H1 (cell line): ENCODE measurements at regions not wholly inside any gene's neighbourhood (a gene's known extent, or its start where the extent isn't known, plus 50 kb on each side); places are given as distances from the start of the nearest gene placed in this dataset.
A peak's percentile ranks its signal among the peaks of the same experiment; 100 is the strongest.

Experiments used
- CTCF ChIA-PET: fragments of 300-600 bp; sonication (Branson Sonifier 250); formaldehyde crosslinking; loops from one replicate; lab custom pipeline; 2021; ENCODE audit not compliant: partially characterized antibody; lab: Charles Lee
- POLR2A ChIA-PET: fragments of 300-600 bp; sonication (Branson Sonifier 250); formaldehyde crosslinking; loops from one replicate; lab custom pipeline; 2021; ENCODE audit warnings: inconsistent platforms; ENCODE audit not compliant: partially characterized antibody; lab: Charles Lee
- DNase-seq, 2 experiments: peaks; one replicate each; pipeline versions ENCODE4 v3.0.0 to v3.0.0-alpha.2; 2010 to 2022; ENCODE audit warnings: low spot score in 2 of 2, low read depth in 1 of 2, mixed read lengths in 1 of 2
- FAIRE-seq: peaks from 2 replicates; lab custom pipeline; 2011; peaks lifted over from hg19 to GRCh38; lab: Jason Lieb, UNC
- H2AFZ ChIP-seq: 2 replicates; pipeline ENCODE4 v1.8.1; 2012; ENCODE audit warnings: low read length, inconsistent platforms
- H2AK5ac ChIP-seq: 2 replicates; pipeline ENCODE4 v1.6.1; 2013; ENCODE audit warnings: low read depth, low read length
- H2BK120ac ChIP-seq: replicated peaks from 2 replicates; pipeline ENCODE3; 2013; ENCODE audit warnings: low read depth, low read length, inconsistent platforms
- H2BK12ac ChIP-seq: 2 replicates; pipeline ENCODE4 v1.6.1; 2013; ENCODE audit warnings: low read depth, low read length
- H2BK15ac ChIP-seq: 2 replicates; pipeline ENCODE4 v1.6.1; 2013; ENCODE audit warnings: low read length
- H2BK20ac ChIP-seq: 2 replicates; pipeline ENCODE4 v1.6.1; 2013; ENCODE audit warnings: low read length
- H2BK5ac ChIP-seq: 2 replicates; pipeline ENCODE4 v1.6.1; 2013; ENCODE audit warnings: low read depth, low read length
- H3K14ac ChIP-seq: 2 replicates; pipeline ENCODE4 v1.6.1; 2013; ENCODE audit warnings: inconsistent platforms; ENCODE audit not compliant: insufficient read length
- H3K18ac ChIP-seq: 2 replicates; pipeline ENCODE4 v1.6.1; 2013; ENCODE audit warnings: low read length; ENCODE audit errors: extremely low read depth
- H3K23ac ChIP-seq: 2 replicates; pipeline ENCODE4 v1.6.1; 2013; ENCODE audit warnings: inconsistent platforms; ENCODE audit not compliant: insufficient read length
- H3K23me2 ChIP-seq: 2 replicates; pipeline ENCODE4 v1.6.1; 2013; ENCODE audit warnings: low read depth, low read length
- H3K27ac ChIP-seq: 2 replicates; pipeline ENCODE4 v1.6.1; 2011; ENCODE audit warnings: low read depth, low read length, inconsistent platforms
- H3K27me3 ChIP-seq, 4 experiments: replicated peaks in 1 of 4; 1 replicate in 1 of 4; 2 replicates in 3 of 4; pipeline versions ENCODE4 v1.6.1 to v1.8.1; 2011 to 2013; ENCODE audit warnings: low read length in 3 of 4, mild to moderate bottlenecking in 3 of 4, inconsistent platforms in 2 of 4, mixed read lengths in 2 of 4, moderate library complexity in 1 of 4; ENCODE audit not compliant: control insufficient read depth in 3 of 4, insufficient read depth in 3 of 4; ENCODE audit errors: extremely low read depth in 1 of 4
- H3K36me3 ChIP-seq, 4 experiments: 2 replicates each; pipeline versions ENCODE4 v1.6.1 to v1.8.1; 2011 to 2013; ENCODE audit warnings: mild to moderate bottlenecking in 4 of 4, low read length in 3 of 4, moderate library complexity in 2 of 4, control low read depth in 1 of 4, inconsistent platforms in 1 of 4; ENCODE audit not compliant: insufficient read depth in 4 of 4, control insufficient read depth in 2 of 4
- H3K4ac ChIP-seq: replicated peaks from 2 replicates; pipeline ENCODE3; 2013; ENCODE audit warnings: low read length, low read depth, mixed read lengths, inconsistent platforms; ENCODE audit not compliant: insufficient read length
- H3K4me1 ChIP-seq, 4 experiments: replicated peaks in 1 of 4; 1 replicate in 1 of 4; 2 replicates in 3 of 4; pipeline versions ENCODE4 v1.6.1 to v1.8.1; 2011 to 2013; ENCODE audit warnings: low read length in 3 of 4, inconsistent platforms in 2 of 4, mixed read lengths in 1 of 4; ENCODE audit not compliant: insufficient read depth in 4 of 4, control insufficient read depth in 3 of 4
- H3K4me2 ChIP-seq, 2 experiments: 2 replicates each; pipeline versions ENCODE4 v1.6.1 to v1.8.1; 2011 to 2013; ENCODE audit warnings: low read depth in 2 of 2, low read length in 2 of 2, control low read depth in 1 of 2, inconsistent platforms in 1 of 2, mild to moderate bottlenecking in 1 of 2; ENCODE audit not compliant: insufficient read depth in 1 of 2
- H3K4me3 ChIP-seq, 4 experiments: fragments of 200-600, 300-600 bp in 1 of 4; sonication (generic), shearing (Covaris generic), sonication (Bioruptor Twin) in 1 of 4; 2 replicates each; pipeline versions ENCODE4 v1.5.1 to v1.8.1; 2011 to 2016; ENCODE audit warnings: low read length in 4 of 4, low read depth in 3 of 4, control low read depth in 2 of 4, inconsistent platforms in 2 of 4, mild to moderate bottlenecking in 2 of 4, mixed read lengths in 1 of 4, moderate library complexity in 1 of 4; ENCODE audit not compliant: insufficient read depth in 2 of 4; ENCODE audit errors: extremely low read depth in 1 of 4
- H3K56ac ChIP-seq: replicated peaks from 2 replicates; pipeline ENCODE3; 2013; ENCODE audit warnings: low read depth, mild to moderate bottlenecking, mixed read lengths, low read length, inconsistent platforms; ENCODE audit not compliant: insufficient read length
- H3K79me1 ChIP-seq: 2 replicates; pipeline ENCODE4 v1.6.1; 2013; ENCODE audit warnings: low read depth, low read length, control low read depth
- H3K79me2 ChIP-seq, 2 experiments: 2 replicates each; pipeline versions ENCODE4 v1.6.1 to v1.8.1; 2012 to 2013; ENCODE audit warnings: low read length in 2 of 2, mild to moderate bottlenecking in 2 of 2, inconsistent platforms in 1 of 2; ENCODE audit not compliant: insufficient read depth in 2 of 2, control insufficient read depth in 1 of 2
- H3K9ac ChIP-seq, 4 experiments: replicated peaks in 1 of 4; 1 replicate in 1 of 4; 2 replicates in 3 of 4; pipeline versions ENCODE4 v1.6.1 to v1.8.1; 2011 to 2013; ENCODE audit warnings: low read depth in 3 of 4, low read length in 3 of 4, control low read depth in 2 of 4, mild to moderate bottlenecking in 2 of 4, moderate library complexity in 2 of 4, inconsistent platforms in 1 of 4; ENCODE audit errors: extremely low read depth in 1 of 4
- H3K9me3 ChIP-seq, 2 experiments: 2 replicates each; pipeline versions ENCODE4 v1.6.1 to v1.8.1; 2012 to 2013; ENCODE audit warnings: mild to moderate bottlenecking in 2 of 2, moderate library complexity in 2 of 2, control low read depth in 1 of 2, inconsistent platforms in 1 of 2, low read depth in 1 of 2, low read length in 1 of 2, mixed read lengths in 1 of 2; ENCODE audit not compliant: insufficient read depth in 2 of 2
- H4K20me1 ChIP-seq, 2 experiments: replicated peaks in 1 of 2; 2 replicates each; pipeline versions ENCODE3 to v1.8.1; 2011 to 2013; ENCODE audit warnings: inconsistent platforms in 2 of 2, low read length in 2 of 2, mild to moderate bottlenecking in 1 of 2; ENCODE audit not compliant: insufficient read depth in 2 of 2, control insufficient read depth in 1 of 2
- H4K5ac ChIP-seq: 2 replicates; pipeline ENCODE4 v1.6.1; 2013; ENCODE audit warnings: low read length, low read depth, mixed read lengths, inconsistent platforms; ENCODE audit not compliant: insufficient read length
- H4K8ac ChIP-seq: 2 replicates; pipeline ENCODE4 v1.8.0; 2013; ENCODE audit warnings: mild to moderate bottlenecking, moderate library complexity, low read length, inconsistent platforms; ENCODE audit not compliant: insufficient read depth; ENCODE audit errors: extremely low read depth
- H4K91ac ChIP-seq: replicated peaks from 2 replicates; pipeline ENCODE3; 2013; ENCODE audit warnings: low read length, mixed read lengths, inconsistent platforms; ENCODE audit not compliant: insufficient read length
- ASH2L ChIP-seq: fragments of 200-600, 300-600 bp; sonication (generic); IDR thresholded peaks from one replicate; pipeline ENCODE4 v1.7.1; 2017; ENCODE audit warnings: low read length
- BRCA1 ChIP-seq: IDR thresholded peaks from 2 replicates; pipeline ENCODE4 v1.6.1; 2012; ENCODE audit warnings: low read depth, low read length, improper control_type of control experiment
- CTBP2 ChIP-seq: IDR thresholded peaks from 2 replicates; pipeline ENCODE4 v1.7.0; 2011; ENCODE audit warnings: borderline replicate concordance, mild to moderate bottlenecking, moderate library complexity, mixed read lengths, low read length; ENCODE audit not compliant: insufficient read depth, insufficient read length
- FOSL1 ChIP-seq: IDR thresholded peaks from 2 replicates; pipeline ENCODE4 v1.6.1; 2011; ENCODE audit warnings: mild to moderate bottlenecking, low read depth, low read length, moderate library complexity; ENCODE audit not compliant: insufficient read depth
- JUND ChIP-seq: IDR thresholded peaks from 2 replicates; pipeline ENCODE4 v1.6.1; 2011; ENCODE audit warnings: mild to moderate bottlenecking, improper control_type of control experiment, low read length
- KDM4A ChIP-seq: IDR thresholded peaks from one replicate; pipeline ENCODE4 v1.7.1; 2012; ENCODE audit warnings: low read depth, mild to moderate bottlenecking, moderate library complexity, low read length, inconsistent platforms; ENCODE audit not compliant: severe bottlenecking
- POLR2A ChIP-seq, 2 experiments: IDR thresholded peaks; 1 replicate in 1 of 2; 2 replicates in 1 of 2; pipeline ENCODE4 v1.6.1; 2011; ENCODE audit warnings: low read depth in 2 of 2, low read length in 2 of 2, mild to moderate bottlenecking in 2 of 2; ENCODE audit errors: control extremely low read depth in 1 of 2
- POLR2AphosphoS5 ChIP-seq: IDR thresholded peaks from 2 replicates; pipeline ENCODE4 v1.6.1; 2011; ENCODE audit warnings: low read depth, low read length
- SIN3A ChIP-seq, 2 experiments: IDR thresholded peaks in 1 of 2; conservative IDR thresholded peaks in 1 of 2; 2 replicates each; pipeline ENCODE4 v1.6.1; 2011 to 2012; ENCODE audit warnings: low read length in 2 of 2, improper control_type of control experiment in 1 of 2, low read depth in 1 of 2, mild to moderate bottlenecking in 1 of 2
- SIRT6 ChIP-seq: IDR thresholded peaks from one replicate; pipeline ENCODE4 v1.7.1; 2012; ENCODE audit warnings: low read length, inconsistent platforms
- SP1 ChIP-seq: IDR thresholded peaks from 2 replicates; pipeline ENCODE4 v1.6.1; 2011; ENCODE audit warnings: low read depth, low read length
- SRF ChIP-seq: IDR thresholded peaks from 2 replicates; pipeline ENCODE4 v1.6.1; 2011; ENCODE audit warnings: mild to moderate bottlenecking, low read depth, low read length, moderate library complexity
- TBP ChIP-seq: IDR thresholded peaks from 2 replicates; pipeline ENCODE4 v1.6.1; 2011; ENCODE audit warnings: low read depth, low read length, improper control_type of control experiment
- TCF12 ChIP-seq: IDR thresholded peaks from 2 replicates; pipeline ENCODE4 v1.6.1; 2011; ENCODE audit warnings: low read depth, mild to moderate bottlenecking, low read length
- YY1 ChIP-seq: IDR thresholded peaks from 2 replicates; pipeline ENCODE4 v1.6.1; 2011; ENCODE audit warnings: low read depth, mild to moderate bottlenecking, low read length
- WGBS, 2 experiments: shearing (Covaris generic) in 1 of 2; methylation state at CpG; one replicate each; pipeline versions ENCODE4 v1.1.6 to v1.1.7; 2013 to 2015; ENCODE audit warnings: low lambda C conversion rate in 2 of 2, mixed read lengths in 2 of 2, inconsistent platforms in 1 of 2, low coverage in 1 of 2, missing lambda C conversion rate in 1 of 2; ENCODE audit not compliant: insufficient replicate concordance in 2 of 2, insufficient coverage in 1 of 2, insufficient read length in 1 of 2; ENCODE audit errors: extremely low coverage in 1 of 2, missing lambda C conversion rate in 1 of 2; 5-methylcytosine and 5-hydroxymethylcytosine counted together
- TF ChIP-seq, protein P1 (sequence below): IDR thresholded peaks from 2 replicates; pipeline ENCODE4 v1.6.1; 2011; ENCODE audit warnings: low read depth, mild to moderate bottlenecking, low read length; ENCODE audit not compliant: insufficient read depth

DNA sequence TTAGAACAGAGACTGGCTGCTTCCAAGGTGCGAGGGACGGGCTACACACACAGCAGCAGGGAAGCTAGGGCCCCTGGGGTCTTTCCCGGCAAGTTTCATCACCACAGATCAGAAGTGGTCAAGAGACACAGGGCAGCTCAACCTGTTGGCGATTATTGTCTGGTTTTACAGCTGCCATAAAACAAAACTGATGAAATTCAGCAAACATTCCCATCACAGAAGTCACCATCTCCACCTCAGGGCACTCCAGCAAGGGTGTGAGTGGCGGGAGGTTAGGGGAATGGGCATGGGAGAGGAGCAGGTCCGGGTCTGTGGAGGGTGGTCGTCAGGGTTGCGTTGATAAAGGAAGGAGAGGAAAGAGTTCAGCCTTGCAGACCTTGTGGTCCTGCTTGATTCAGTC lies 91.0 kb downstream of the PXDC1 start:
- DNase-seq (no peak), FAIRE-seq (no peak)
- no peaks in the 10 kb centered on the region for H4K20me1 ChIP-seq
- ChIA-PET CTCF (interaction anchor here (0.9 to 1.1 kb wide), 2 partner anchors 67 to 379 kb away, joined by 3 to 4 read pairs; no protein-coding TSS in a partner anchor), POLR2A (no interaction called here)
- WGBS, 2 experiments: 86% methylated on average over 8 of the region's 8 CpGs; no CpG with 5 or more reads in 1 of the 2 experiments
- H3K36me3 ChIP-seq: no peaks in the 10 kb centered on the region
- no peak overlapping the region for H3K4ac ChIP-seq
- H4K5ac ChIP-seq: no peak overlapping the region
- no peaks in the 10 kb centered on the region for H3K79me1 ChIP-seq
- peaks cover 0 to 8% (median 6%) of the 10 kb centered on the region in 4 experiments; a peak in 5 of 7 replicates for H3K4me1 ChIP-seq
- no peak overlapping the region for H2BK12ac ChIP-seq
- H4K91ac ChIP-seq: no peak overlapping the region
- H3K56ac ChIP-seq: no peak overlapping the region
- no peak overlapping the region for H3K14ac ChIP-seq
- H3K27ac ChIP-seq: no peak overlapping the region; the same call in 1 of the 2 replicates
- H3K79me2 ChIP-seq: no peaks in the 10 kb centered on the region
- H2BK20ac ChIP-seq: no peak overlapping the region; the same call in 1 of the 2 replicates
- H4K8ac ChIP-seq: peak overlapping the region; percentile 62; the same call in 1 of the 2 replicates
- no peaks in the 10 kb centered on the region; a peak in 1 of 7 replicates for H3K27me3 ChIP-seq
- no peak overlapping the region for H2BK15ac ChIP-seq
- H2BK120ac ChIP-seq: no peak overlapping the region
- H3K4me2 ChIP-seq: no peak overlapping the region
- H2AK5ac ChIP-seq: no peak overlapping the region
- H3K4me3 ChIP-seq: no peak overlapping the region
- no peak overlapping the region for H2BK5ac ChIP-seq
- no peak overlapping the region for H3K9ac ChIP-seq
- peaks cover 3% of the 10 kb centered on the region; the same call in 1 of the 2 replicates for H3K23me2 ChIP-seq
- H2AFZ ChIP-seq: no peak overlapping the region
- H3K18ac ChIP-seq: no peak overlapping the region
- H3K9me3 ChIP-seq: no peaks in the 10 kb centered on the region
- H3K23ac ChIP-seq: no peak overlapping the region
- TF ChIP-seq SRF (no peak), BRCA1 (no peak), TBP (no peak), POLR2A (IDR thresholded peaks at IDR 0.05; ENCODE audit: control extremely low read depth in 1 of 2, low read depth in 2 of 2, low read length in 2 of 2) (no peak), YY1 (no peak), SIRT6 (no peak), JUND (no peak), KDM4A (no peak), POLR2AphosphoS5 (no peak), FOSL1 (no peak), SP1 (no peak), ASH2L (no peak), SIN3A (conservative IDR thresholded peaks at IDR 0.05 in 1 of 2, IDR thresholded peaks at IDR 0.05 in 1 of 2; ENCODE audit: low read depth in 1 of 2, low read length in 2 of 2) (no peak), CTBP2 (no peak), TCF12 (no peak)
- TF ChIP-seq, protein P1, sequence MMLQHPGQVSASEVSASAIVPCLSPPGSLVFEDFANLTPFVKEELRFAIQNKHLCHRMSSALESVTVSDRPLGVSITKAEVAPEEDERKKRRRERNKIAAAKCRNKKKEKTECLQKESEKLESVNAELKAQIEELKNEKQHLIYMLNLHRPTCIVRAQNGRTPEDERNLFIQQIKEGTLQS: no peak
